ENCODE measurements at regions not wholly inside any gene's neighbourhood (a gene's known extent, or its start where the extent isn't known, plus 50 kb on each side); places are given as distances from the start of the nearest gene placed in this dataset.
"Not testable (repeated sequence)": the region's sequence is repeated elsewhere in the genome, so short reads cannot be mapped to it uniquely, and the experiment has no call there.

DNA sequence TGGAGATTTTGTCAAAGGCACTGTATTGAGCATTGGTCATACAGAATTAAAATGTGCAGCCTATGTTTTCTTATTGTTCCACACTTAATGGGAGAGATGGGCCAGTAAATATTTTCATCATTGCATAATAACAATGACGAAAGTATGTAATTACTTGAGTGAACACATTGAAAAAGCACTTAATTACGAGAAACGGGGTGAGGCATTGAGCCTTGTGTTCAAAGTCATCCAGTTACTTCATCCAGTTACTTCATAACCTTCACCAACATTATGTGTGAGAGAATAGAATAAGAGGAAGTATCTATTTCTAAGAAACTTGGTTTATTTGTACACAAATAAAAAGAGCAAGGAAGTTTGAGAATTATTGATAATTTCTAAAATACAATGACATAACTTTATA, 1427.0 kb downstream of the ADGRL3 start:
- no peaks in the 10 kb centered on the region for H3K36me3 Mint-ChIP-seq
- DNase-seq (ENCODE audit: low spot score in 2 of 2), result no peak
- no peak for ATAC-seq
- H3K27ac Mint-ChIP-seq, result no peak overlapping the region
- peaks cover 10 to 17% of the 10 kb centered on the region in 2 donors for H3K9me3 Mint-ChIP-seq

DNA sequence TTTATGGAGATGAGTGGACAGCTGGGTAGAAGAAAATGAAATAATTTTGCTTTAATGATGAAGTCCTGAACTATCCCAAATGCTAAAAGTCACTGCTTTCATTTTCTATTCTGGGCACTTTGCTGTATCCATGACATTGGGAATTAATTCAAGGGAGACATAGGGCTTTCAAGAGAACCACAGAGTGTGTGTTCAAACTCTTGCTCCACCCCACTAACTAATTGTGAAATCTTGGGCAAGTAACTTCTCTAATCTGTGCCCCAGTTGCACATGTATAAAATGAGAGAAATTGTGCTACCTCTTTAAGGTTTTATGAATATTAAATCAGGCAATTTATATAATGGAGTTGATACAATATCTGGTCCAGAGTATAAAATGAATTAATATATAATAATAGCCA, 1422.0 kb downstream of the ADGRL3 start:
- no peak overlapping the region for H3K27ac Mint-ChIP-seq
- H3K36me3 Mint-ChIP-seq, result no peaks in the 10 kb centered on the region
- ATAC-seq, result no peak
- peaks cover 7 to 25% of the 10 kb centered on the region in 2 donors for H3K9me3 Mint-ChIP-seq
- DNase-seq (ENCODE audit: low spot score in 2 of 2), result no peak

DNA sequence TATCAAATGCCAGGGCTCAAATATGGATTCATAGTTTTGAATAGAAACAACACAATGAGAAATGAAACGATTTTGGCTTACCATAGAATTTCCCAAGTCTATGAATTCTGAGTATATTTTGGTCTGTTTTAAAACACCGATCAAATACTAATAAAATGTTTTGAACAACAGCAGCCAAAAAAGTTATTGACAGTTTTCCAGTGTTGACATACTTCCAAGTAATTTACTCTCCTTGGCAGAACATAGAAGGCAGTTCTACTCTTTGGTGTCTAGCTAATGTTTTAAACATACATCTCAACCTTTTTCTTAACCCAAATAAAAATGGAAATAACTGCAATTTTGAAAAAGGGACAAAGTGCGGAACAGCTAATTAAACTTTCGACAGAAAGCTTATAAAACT, 1419.8 kb downstream of the ADGRL3 start:
- no peak for DNase-seq (ENCODE audit: low spot score in 2 of 2)
- peaks cover 12 to 25% of the 10 kb centered on the region in 2 donors for H3K9me3 Mint-ChIP-seq

DNA sequence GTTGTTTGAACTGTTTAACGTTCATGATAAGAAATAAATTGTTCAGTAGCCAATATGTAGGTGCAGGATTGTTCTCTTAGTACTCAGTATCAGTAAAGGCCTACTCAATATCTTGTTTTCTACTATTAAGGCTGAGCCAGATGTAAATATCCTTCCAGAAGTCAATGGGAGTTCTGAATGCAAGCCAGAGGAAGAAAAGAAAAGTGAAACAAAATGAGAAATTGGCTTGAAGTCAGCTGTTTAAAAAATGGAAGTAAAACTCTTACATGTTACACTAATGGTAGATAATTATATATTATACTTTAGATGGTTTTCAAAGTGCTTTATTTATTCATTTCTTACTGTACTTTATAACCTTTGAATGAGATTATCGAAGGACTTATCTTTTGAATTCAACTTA, 1417.9 kb downstream of the ADGRL3 start:
- H3K9me3 Mint-ChIP-seq, result peaks cover 12 to 21% of the 10 kb centered on the region in 2 donors
- DNase-seq (ENCODE audit: low spot score in 2 of 2) (no peak), ATAC-seq (no peak)
- no peaks in the 10 kb centered on the region for H3K36me3 Mint-ChIP-seq
- H3K27ac Mint-ChIP-seq, result no peak overlapping the region

More for the DNA sequence above, 1419.8 kb downstream of the ADGRL3 start:
- H3K27ac Mint-ChIP-seq, result no peak overlapping the region
- no peak for ATAC-seq
- no peaks in the 10 kb centered on the region for H3K36me3 Mint-ChIP-seq

DNA sequence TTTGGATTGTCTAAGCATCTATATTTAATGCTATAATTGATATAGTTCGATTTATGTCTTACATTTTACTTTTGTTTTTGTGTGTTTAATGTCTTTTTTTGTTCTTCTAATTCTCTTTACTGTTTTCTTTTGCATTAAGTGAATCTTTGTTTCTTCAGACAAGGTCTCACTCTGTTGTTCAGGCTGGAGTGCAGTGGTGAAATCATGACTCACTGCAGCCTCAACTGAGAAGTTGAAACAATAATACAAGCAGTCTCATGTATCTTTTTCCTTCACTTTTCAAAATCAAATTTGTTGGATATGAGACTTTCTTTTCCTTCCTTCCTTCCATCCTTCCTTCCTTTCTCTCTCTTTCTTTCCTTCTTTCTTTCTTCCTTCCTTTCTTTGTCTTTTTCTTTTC, 1401.6 kb downstream of the ADGRL3 start:
- ATAC-seq (no peak), DNase-seq (ENCODE audit: low spot score in 2 of 2) (no peak)
- Mint-ChIP-seq H3K36me3 (peaks cover 0 to 9% of the 10 kb centered on the region in 2 donors), H3K27ac (no peak overlapping the region), H3K9me3 (peaks cover 7% of the 10 kb centered on the region in 2 donors)

DNA sequence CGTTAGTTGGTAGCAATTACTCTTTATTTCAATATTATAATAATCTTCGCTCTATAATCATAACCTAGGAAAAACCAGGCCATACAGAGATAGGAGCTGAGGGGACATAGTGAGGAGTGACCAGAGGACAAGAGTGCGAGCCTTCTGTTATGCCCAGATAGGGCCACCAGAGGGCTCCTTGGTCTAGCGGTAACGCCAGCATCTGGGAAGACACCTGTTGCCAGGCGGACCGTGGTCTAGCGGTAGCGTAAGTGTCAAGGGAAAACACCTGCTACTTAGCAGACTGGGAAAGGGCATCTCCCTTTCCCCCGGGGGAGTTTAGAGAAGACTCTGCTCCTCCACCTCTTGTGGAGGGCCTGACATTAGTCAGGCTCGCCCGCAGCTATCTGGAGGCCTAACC, 1395.1 kb downstream of the ADGRL3 start:
- not testable (repeated sequence) for H3K27ac Mint-ChIP-seq; H3K36me3 Mint-ChIP-seq; H3K9me3 Mint-ChIP-seq; DNase-seq (ENCODE audit: low spot score in 2 of 2); ATAC-seq

DNA sequence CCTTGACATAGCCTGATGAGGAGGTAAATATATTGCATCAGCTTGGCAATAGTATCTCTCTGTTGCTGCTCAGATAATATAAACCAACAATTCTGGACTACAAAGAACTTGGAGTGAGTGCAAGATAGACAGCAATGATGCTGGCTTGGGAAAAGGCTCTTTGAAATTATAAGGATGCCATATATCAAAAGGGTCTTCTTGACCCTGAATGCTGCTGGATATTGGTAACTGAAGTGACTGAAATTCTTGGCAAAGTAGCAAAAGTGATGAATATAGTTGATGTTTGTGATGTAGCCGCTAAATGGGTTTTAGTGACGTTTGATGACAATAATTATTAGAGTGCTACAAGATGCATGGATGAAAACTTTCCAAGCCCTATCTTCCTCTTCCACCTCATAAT, 1391.6 kb downstream of the ADGRL3 start:
- DNase-seq (ENCODE audit: low spot score in 2 of 2), result no peak
- Mint-ChIP-seq H3K36me3 (peaks cover 0 to 5% of the 10 kb centered on the region in 2 donors), H3K27ac (no peak overlapping the region), H3K9me3 (peaks cover 7 to 14% of the 10 kb centered on the region in 2 donors)
- ATAC-seq, result no peak

DNA sequence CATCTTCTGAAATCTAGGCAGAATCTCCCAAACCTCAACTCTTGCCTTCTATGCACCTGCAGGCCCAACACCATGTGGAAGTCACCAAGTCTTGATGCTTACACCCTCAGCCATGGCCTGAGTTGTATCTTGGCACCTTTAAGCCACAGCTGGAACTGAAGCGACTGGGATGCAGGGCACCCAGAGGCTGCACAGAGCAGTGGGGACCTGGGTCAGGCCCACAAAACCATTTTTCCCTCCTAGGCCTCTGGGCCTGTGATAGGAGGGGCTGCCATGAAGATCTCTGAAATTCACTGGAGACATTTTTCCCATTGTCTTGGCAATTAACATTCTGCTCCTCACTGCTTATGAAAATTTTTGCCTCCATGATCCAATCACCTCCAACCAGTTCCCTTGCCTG, 1388.5 kb downstream of the ADGRL3 start:
- Mint-ChIP-seq H3K27ac (no peak overlapping the region), H3K36me3 (peaks cover 0 to 5% of the 10 kb centered on the region in 2 donors), H3K9me3 (peaks cover 7 to 14% of the 10 kb centered on the region in 2 donors)
- no peak for ATAC-seq
- DNase-seq (ENCODE audit: low spot score in 2 of 2), result no peak

DNA sequence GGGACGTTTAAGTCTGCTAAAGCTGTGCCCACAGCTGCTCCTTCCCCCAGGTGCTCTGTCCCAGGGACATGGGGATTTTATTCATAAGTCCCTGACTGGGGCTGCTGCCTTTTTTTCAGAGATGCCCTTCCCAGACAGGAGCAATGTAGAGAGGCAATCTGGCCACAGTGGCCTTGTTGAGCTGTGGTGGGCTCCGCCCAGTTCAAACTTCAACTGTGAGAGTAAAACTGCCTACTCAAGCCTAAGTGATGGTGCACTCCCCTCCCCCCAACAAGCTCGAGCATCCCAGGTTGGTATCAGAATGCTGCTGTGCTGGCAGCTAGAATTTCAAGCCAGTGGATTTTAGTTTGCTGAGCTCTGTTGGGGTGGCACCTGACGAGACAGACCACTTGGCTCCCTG, 1371.4 kb downstream of the ADGRL3 start:
- ATAC-seq, result no peak

DNA sequence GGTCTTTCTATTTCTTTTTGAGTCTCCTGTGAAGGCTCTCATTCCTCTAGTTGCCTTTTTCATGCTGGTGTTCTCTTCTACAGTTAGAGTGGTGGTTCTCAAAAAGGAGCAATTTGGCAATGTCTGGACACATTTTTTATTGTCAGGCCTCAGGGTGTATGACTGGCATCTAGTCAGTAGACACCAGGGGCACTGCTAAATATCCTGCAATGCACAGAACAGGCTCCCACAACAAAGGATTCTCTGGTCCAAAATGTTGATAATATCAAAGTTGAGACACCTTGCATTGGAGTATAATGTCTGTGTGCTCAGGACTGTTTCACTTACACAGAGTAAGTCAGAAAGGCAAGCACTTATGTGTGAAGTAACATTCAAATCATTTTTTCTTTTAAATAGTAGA, 1360.7 kb downstream of the ADGRL3 start:
- ATAC-seq, result no peak
- peaks cover 0 to 5% of the 10 kb centered on the region in 2 donors for H3K36me3 Mint-ChIP-seq
- H3K27ac Mint-ChIP-seq, result no peak overlapping the region
- DNase-seq (ENCODE audit: low spot score in 2 of 2), result no peak
- peaks cover 18 to 28% of the 10 kb centered on the region in 2 donors for H3K9me3 Mint-ChIP-seq

More for the DNA sequence above, 1371.4 kb downstream of the ADGRL3 start:
- Mint-ChIP-seq H3K36me3 (peaks cover 0 to 5% of the 10 kb centered on the region in 2 donors), H3K27ac (no peak overlapping the region), H3K9me3 (peaks cover 28 to 40% of the 10 kb centered on the region in 2 donors)
- no peak for DNase-seq (ENCODE audit: low spot score in 2 of 2)

DNA sequence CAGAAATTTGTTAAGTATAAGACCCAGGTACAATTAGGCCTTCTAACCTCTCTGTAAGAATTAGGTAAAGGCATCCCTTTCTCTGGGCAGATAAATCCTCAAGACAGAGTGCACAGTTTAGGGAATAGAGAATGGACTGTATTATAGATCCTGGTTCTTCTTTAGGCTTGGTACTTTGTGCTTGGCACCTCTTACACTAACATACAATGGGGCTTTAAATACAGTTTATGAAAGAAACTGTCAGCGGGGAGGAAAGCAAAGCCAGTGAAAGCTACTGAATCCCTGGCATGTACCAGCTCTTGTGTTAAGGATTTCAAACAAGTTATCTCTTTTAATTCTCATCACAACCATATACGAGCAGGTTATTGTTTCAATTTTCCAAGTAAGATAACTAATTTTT, 1350.0 kb downstream of the ADGRL3 start:
- no peak for ATAC-seq
- Mint-ChIP-seq H3K27ac (no peak overlapping the region), H3K36me3 (no peaks in the 10 kb centered on the region), H3K9me3 (peaks cover 19 to 38% of the 10 kb centered on the region in 2 donors)
- DNase-seq (ENCODE audit: low spot score in 2 of 2), result no peak

DNA sequence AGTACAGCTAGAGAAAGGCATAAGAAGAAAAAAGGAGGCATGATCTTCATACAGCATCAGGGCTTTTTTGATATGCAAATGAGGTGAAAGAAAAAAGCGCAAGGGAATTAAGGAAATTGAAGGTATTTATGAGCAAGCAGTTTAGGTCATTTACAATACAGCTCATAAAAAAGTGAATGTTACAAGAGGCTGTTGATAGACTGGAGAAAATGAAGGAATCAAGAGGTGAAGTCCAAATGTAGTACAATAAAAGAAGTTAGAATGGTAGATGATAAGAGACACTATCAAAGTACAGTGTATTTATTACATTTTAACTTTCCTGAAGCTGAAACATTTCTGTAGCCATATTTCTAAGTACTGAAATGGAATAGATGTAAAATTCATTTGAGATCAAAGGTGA, 1349.5 kb downstream of the ADGRL3 start:
- Mint-ChIP-seq H3K27ac (no peak overlapping the region), H3K9me3 (peaks cover 14 to 33% of the 10 kb centered on the region in 2 donors), H3K36me3 (no peaks in the 10 kb centered on the region)
- ATAC-seq (no peak), DNase-seq (ENCODE audit: low spot score in 2 of 2) (no peak)

DNA sequence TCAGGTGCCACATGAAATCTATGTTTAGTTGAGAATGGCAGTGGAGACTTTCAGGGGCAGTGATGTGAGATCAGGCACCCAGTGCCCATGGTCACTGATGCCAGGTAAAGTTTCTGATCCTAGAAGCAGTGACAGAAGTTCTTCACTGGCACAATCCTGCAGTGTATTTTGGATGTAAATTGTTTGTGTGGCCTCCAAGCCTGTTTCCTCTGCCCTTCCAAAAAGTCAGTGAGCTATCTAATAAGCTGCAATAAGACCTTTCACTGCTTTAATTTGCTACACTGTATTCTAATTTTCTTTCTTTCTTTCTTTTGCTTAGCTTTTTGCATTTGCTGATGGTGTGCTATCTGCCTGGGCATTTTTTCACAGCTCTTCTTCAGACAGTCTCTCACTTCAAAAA, 1348.6 kb downstream of the ADGRL3 start:
- DNase-seq (ENCODE audit: low spot score in 2 of 2) (no peak), ATAC-seq (no peak)
- H3K27ac Mint-ChIP-seq, result no peak overlapping the region
- H3K36me3 Mint-ChIP-seq, result no peaks in the 10 kb centered on the region
- peaks cover 16 to 25% of the 10 kb centered on the region in 2 donors for H3K9me3 Mint-ChIP-seq

DNA sequence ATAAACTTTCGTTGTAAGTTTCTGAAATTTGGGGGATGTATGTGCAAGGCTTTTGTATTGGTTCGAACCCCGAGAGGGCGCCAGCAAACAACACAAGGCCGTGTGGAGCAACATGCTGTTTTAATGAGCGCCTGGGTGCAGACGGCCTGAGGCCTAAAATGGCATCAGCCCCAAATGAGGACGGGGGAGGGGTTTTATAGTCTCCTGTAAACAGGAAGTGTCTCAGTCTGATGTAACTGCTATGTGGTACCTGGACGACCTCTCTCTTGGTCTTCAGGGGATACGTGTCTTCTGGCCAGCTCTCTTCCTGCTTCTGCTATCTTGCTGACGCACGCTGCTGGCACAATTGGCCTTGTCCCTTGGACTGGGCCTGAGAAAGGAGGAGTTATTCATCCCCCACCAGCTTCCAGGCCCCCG, 1348.0 kb downstream of the ADGRL3 start:
- Mint-ChIP-seq H3K27ac (no peak overlapping the region), H3K9me3 (peaks cover 19 to 24% of the 10 kb centered on the region in 2 donors), H3K36me3 (no peaks in the 10 kb centered on the region)
- DNase-seq (ENCODE audit: low spot score in 2 of 2) (no peak), ATAC-seq (no peak)

DNA sequence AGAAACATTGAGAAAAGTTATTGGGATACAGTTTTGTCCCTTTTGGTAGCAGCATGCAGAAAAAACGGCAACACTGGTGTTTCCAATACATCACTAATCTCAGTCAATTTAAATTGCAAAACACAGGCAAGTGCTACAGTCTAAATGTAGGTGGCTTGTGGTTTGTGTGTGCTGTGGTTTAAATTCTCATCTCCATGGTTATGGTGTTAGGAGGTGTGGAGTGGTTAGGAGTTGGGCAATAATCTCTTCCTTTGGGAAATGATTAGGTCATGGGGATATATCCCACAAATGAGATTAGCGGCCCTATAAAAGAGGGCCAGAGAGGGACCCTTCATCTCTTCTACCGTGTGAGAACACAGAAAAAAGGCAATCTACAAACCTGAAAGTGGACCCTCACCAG, 1344.3 kb downstream of the ADGRL3 start:
- no peaks in the 10 kb centered on the region for H3K36me3 Mint-ChIP-seq
- no peak for DNase-seq (ENCODE audit: low spot score in 2 of 2)
- peaks cover 31 to 32% of the 10 kb centered on the region in 2 donors for H3K9me3 Mint-ChIP-seq
- no peak for ATAC-seq
- no peak overlapping the region for H3K27ac Mint-ChIP-seq

DNA sequence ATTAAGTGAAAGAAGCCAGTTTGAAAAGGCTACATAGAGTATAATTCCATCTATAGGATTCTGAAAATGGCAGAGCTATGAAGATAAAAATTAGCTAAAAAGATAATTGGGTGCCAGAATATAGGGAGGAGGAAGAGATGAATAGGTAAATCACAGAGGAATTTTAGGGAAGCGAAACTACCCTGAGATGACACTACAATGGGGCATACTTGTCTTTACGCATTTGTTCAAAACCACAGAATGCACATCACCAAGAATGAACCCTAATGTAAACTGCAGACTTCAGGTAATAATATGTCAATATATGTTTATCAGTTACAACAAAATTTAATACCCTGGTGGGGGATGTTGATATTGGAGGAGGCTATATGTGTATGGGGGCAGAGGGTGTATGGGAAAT, 1342.9 kb downstream of the ADGRL3 start:
- Mint-ChIP-seq H3K36me3 (peaks cover 0 to 5% of the 10 kb centered on the region in 2 donors), H3K27ac (no peak overlapping the region), H3K9me3 (peaks cover 33 to 34% of the 10 kb centered on the region in 2 donors)
- ATAC-seq, result no peak
- DNase-seq (ENCODE audit: low spot score in 2 of 2), result no peak

DNA sequence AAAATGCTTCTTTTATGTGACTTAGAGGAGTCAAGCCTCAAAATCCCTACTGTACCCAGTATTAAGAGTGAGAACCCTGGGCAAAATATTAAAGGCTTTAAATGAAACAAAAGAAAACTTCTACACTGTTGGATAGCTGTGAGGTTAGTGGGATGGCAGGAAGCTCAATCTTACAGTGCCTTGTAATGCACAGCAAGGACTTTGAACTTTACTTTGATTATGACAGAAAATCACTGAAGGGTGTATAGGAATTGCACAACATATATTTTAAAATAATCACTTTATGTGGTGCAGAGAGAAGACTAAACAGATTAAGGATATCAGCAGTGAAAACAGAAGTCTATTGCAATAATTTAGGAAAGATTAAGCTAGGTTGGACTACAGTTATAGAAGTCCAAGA, 1333.4 kb downstream of the ADGRL3 start:
- Mint-ChIP-seq H3K36me3 (peaks cover 0 to 24% of the 10 kb centered on the region in 2 donors), H3K9me3 (peaks cover 42 to 53% of the 10 kb centered on the region in 2 donors), H3K27ac (no peak overlapping the region)
- ATAC-seq (no peak), DNase-seq (ENCODE audit: low spot score in 2 of 2) (no peak)

DNA sequence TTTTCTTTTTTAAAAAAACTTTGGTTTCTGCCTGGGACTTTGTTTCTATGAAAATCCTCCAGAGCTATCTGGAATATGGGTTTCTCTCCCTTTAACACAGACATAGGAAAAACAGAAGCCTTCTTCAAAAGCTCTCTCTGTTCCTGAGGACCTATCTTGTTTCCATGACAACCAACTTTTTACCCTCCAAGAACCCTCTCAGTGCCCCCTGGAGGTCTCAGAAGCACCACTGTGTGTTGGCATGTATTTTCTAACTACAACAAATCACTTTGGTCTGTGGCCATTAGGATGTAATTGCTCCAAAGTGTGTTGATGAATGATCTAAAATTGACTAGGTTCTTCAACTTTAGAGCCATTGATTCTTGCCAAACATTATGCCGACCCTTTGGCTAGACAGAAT, 1331.6 kb downstream of the ADGRL3 start:
- H3K36me3 Mint-ChIP-seq, result peaks cover 0 to 18% of the 10 kb centered on the region in 2 donors
- DNase-seq (ENCODE audit: low spot score in 2 of 2), result no peak

DNA sequence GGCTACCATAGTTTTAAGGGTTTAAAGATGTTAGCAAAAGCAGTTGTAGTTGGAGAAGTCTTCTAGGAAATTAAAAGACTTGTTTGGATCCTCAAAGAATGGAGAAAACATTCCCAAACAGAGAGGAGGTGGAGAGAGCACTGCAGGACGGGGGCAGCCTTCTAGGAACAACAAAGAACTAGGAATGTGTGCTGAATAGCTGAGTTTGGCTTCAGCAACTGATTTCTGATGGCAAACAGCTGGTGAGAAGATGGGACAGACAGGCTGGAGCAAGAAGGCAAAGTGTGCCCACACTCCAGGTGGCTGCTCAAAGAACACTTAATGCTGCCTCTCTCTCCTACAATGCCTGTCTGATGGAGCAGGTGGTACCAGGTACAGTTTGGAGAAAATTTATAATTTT, 1331.1 kb downstream of the ADGRL3 start:
- ATAC-seq (no peak), DNase-seq (ENCODE audit: low spot score in 2 of 2) (no peak)
- H3K36me3 Mint-ChIP-seq, result peaks cover 0 to 18% of the 10 kb centered on the region in 2 donors
- peaks cover 27 to 48% of the 10 kb centered on the region in 2 donors for H3K9me3 Mint-ChIP-seq
- no peak overlapping the region for H3K27ac Mint-ChIP-seq

More for the DNA sequence above, 1331.6 kb downstream of the ADGRL3 start:
- ATAC-seq, result no peak
- Mint-ChIP-seq H3K9me3 (peaks cover 32 to 48% of the 10 kb centered on the region in 2 donors), H3K27ac (no peak overlapping the region)

Measured in activated naive CD4-positive, alpha-beta T cell treated with anti-CD3 and anti-CD28 coated beads, Interleukin-2, amount 50 U/mL, for 72 hours (primary cell).